ENCODE measurements at regions not wholly inside any gene's neighbourhood (a gene's known extent, or its start where the extent isn't known, plus 50 kb on each side); places are given as distances from the start of the nearest gene placed in this dataset.

GRCh38 chr11:123362941-123363340 is 67.1 kb upstream of the GRAMD1B start:
- Mint-ChIP-seq H3K4me1 (peaks cover 17% of the 10 kb centered on the region), H3K4me3 (no peak overlapping the region), H3K27ac (ENCODE audit: unreplicated experiment) (no peak overlapping the region), H3K36me3 (ENCODE audit: low read depth) (no peaks in the 10 kb centered on the region), H3K27me3 (ENCODE audit: low read depth) (peaks cover 59% of the 10 kb centered on the region), H3K9me3 (no peaks in the 10 kb centered on the region)
- TF ChIP-seq, protein P1, sequence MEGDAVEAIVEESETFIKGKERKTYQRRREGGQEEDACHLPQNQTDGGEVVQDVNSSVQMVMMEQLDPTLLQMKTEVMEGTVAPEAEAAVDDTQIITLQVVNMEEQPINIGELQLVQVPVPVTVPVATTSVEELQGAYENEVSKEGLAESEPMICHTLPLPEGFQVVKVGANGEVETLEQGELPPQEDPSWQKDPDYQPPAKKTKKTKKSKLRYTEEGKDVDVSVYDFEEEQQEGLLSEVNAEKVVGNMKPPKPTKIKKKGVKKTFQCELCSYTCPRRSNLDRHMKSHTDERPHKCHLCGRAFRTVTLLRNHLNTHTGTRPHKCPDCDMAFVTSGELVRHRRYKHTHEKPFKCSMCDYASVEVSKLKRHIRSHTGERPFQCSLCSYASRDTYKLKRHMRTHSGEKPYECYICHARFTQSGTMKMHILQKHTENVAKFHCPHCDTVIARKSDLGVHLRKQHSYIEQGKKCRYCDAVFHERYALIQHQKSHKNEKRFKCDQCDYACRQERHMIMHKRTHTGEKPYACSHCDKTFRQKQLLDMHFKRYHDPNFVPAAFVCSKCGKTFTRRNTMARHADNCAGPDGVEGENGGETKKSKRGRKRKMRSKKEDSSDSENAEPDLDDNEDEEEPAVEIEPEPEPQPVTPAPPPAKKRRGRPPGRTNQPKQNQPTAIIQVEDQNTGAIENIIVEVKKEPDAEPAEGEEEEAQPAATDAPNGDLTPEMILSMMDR (conservative IDR thresholded peaks at IDR 0.05) = no peak
- no peak for DNase-seq (ENCODE audit: low read depth, low spot score)

GRCh38 chr11:123362186-123362585 is 67.9 kb upstream of the GRAMD1B start:
- Mint-ChIP-seq H3K36me3 (ENCODE audit: low read depth) (no peaks in the 10 kb centered on the region), H3K27ac (ENCODE audit: unreplicated experiment) (no peak overlapping the region), H3K27me3 (ENCODE audit: low read depth) (peaks cover 67% of the 10 kb centered on the region), H3K9me3 (no peaks in the 10 kb centered on the region), H3K4me3 (no peak overlapping the region), H3K4me1 (peaks cover 20% of the 10 kb centered on the region)
- TF ChIP-seq, protein P1 (conservative IDR thresholded peaks at IDR 0.05) = no peak
- DNase-seq (ENCODE audit: low read depth, low spot score) = no peak

DNA sequence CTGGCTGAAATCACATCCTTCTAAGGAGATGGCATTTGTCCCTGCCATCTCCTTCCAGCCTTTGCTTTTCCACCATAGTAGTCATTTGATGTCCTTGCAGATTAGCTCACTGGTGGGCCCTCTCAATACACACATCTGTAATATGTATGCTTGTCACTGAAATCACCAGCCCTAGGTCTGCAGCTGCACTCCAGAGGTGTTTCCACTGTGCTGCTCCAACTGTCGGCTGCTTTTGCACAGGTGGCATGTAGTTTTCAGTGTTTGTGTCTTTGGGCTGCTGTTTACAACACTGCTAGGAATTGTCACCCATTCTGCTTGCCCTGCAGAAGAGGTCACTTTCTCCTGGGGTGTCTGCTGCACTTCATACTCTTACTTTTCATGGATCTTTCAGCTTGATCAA is 69.0 kb upstream of the GRAMD1B start:
- H3K9me3 Mint-ChIP-seq = no peaks in the 10 kb centered on the region
- peaks cover 14% of the 10 kb centered on the region for H3K4me1 Mint-ChIP-seq
- H3K27ac Mint-ChIP-seq (ENCODE audit: unreplicated experiment) = no peak overlapping the region
- no peaks in the 10 kb centered on the region for H3K36me3 Mint-ChIP-seq (ENCODE audit: low read depth)
- DNase-seq (ENCODE audit: low read depth, low spot score) = no peak
- TF ChIP-seq, protein P1 (conservative IDR thresholded peaks at IDR 0.05) = no peak
- H3K4me3 Mint-ChIP-seq = no peak overlapping the region
- H3K27me3 Mint-ChIP-seq (ENCODE audit: low read depth) = peaks cover 77% of the 10 kb centered on the region

DNA sequence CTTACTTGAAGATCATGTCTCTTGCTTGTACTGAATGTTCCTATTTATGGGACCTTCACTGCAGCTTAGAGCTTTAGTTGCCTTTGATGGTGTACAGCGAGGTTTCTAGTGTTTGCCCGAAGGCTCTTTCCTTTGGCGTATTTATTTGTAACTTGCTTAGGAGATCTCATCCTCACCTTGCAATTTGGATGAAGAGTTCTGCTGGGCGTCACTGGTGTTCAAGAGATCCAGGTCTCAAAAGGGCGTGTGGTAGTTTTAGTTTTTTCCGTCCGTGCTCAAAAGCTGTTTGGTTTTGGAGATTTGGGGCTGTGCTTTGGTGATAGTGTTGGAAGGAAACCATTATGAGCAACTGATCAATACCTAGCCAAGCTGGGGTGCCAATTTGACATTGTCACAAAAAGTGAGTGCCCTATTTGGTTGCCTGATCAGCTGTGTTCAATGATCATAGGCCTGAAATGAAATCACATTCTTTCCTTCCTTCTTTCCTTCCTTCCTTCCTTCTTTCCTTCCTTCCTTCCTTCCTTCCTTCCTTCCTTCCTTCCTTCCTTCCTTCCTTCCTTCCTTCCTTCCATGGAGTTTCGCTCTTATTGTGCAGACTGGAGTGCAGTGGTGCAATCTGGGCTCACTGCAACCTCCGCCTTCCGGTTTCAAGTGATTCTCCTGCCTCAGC is 69.7 kb upstream of the GRAMD1B start:
- Mint-ChIP-seq H3K36me3 (ENCODE audit: low read depth) (no peaks in the 10 kb centered on the region), H3K4me3 (peak overlapping the region; percentile 1), H3K4me1 (peaks cover 7% of the 10 kb centered on the region), H3K27ac (ENCODE audit: unreplicated experiment) (no peak overlapping the region), H3K27me3 (ENCODE audit: low read depth) (peaks cover 81% of the 10 kb centered on the region), H3K9me3 (no peaks in the 10 kb centered on the region)
- TF ChIP-seq, protein P1 (conservative IDR thresholded peaks at IDR 0.05) = no peak
- no peak for DNase-seq (ENCODE audit: low read depth, low spot score)

GRCh38 chr11:123357990-123358827 is 71.9 kb upstream of the GRAMD1B start:
- no peak overlapping the region for H3K27ac Mint-ChIP-seq (ENCODE audit: unreplicated experiment)
- peak; percentile 14 for DNase-seq (ENCODE audit: low read depth, low spot score)
- H3K36me3 Mint-ChIP-seq (ENCODE audit: low read depth) = no peaks in the 10 kb centered on the region
- H3K4me3 Mint-ChIP-seq = peak overlapping the region; percentile 88
- peaks cover 80% of the 10 kb centered on the region for H3K27me3 Mint-ChIP-seq (ENCODE audit: low read depth)
- H3K9me3 Mint-ChIP-seq = no peaks in the 10 kb centered on the region
- peaks cover 6% of the 10 kb centered on the region for H3K4me1 Mint-ChIP-seq
- TF ChIP-seq, protein P1 (conservative IDR thresholded peaks at IDR 0.05) = no peak
